Left lung (tissue), 4 donors: ENCODE measurements at regions not wholly inside any gene's neighbourhood (a gene's known extent, or its start where the extent isn't known, plus 50 kb on each side); places are given as distances from the start of the nearest gene placed in this dataset.

Experiments
- ATAC-seq: fragments of 200-7000 bp; cut with Tn5 transposase; one replicate; pipeline ENCODE4 v1.9.1; 2020; ENCODE audit warnings: moderate library complexity
- DNase-seq, 4 donors: peaks; one replicate each; pipeline ENCODE4 v3.0.0-alpha.2; 2013 to 2020
- H3K27ac ChIP-seq, 2 donors: fragments of 200-600 bp; sonication (generic) in 1 of 2; one replicate each; pipeline versions ENCODE4 v1.5.0 to v1.8.0; 2020 to 2021
- H3K27me3 ChIP-seq, 2 donors: fragments of 200-600 bp; sonication (generic) in 1 of 2; one replicate each; pipeline versions ENCODE4 v1.5.0 to v1.8.0; 2020 to 2021
- H3K36me3 ChIP-seq, 2 donors: fragments of 200-600 bp; sonication (generic) in 1 of 2; one replicate each; pipeline versions ENCODE4 v1.5.0 to v1.8.0; 2020 to 2021
- H3K4me1 ChIP-seq, 2 donors: fragments of 200-600 bp; one replicate each; pipeline ENCODE4 v1.8.0; 2021
- H3K4me3 ChIP-seq, 2 donors: fragments of 200-600 bp; sonication (generic) in 1 of 2; one replicate each; pipeline versions ENCODE4 v1.5.0 to v1.8.0; 2020 to 2021; ENCODE audit warnings: mild to moderate bottlenecking in 1 of 2
- H3K9me3 ChIP-seq, 2 donors: fragments of 200-600 bp; sonication (generic) in 1 of 2; one replicate each; pipeline versions ENCODE4 v1.5.0 to v1.8.0; 2020 to 2021
- CTCF ChIP-seq, 2 donors: fragments of 200-600 bp; sonication (generic) in 1 of 2; IDR thresholded peaks; one replicate each; pipeline versions ENCODE4 v1.5.0 to v1.8.0; 2021; ENCODE audit warnings: antibody characterized with exemption in 2 of 2
- intact Hi-C, 2 donors: fragments of 100-400 bp; cut with DNase I; formaldehyde crosslinking; loops; one replicate each; pipeline versions ENCODE4 v1.11.2 to v1.14.2; 2022
- donor health status: DM: no; HTN: yes; CAD: no.
- donor health status: DM: no; HTN: no; CAD: no.

GRCh38 chr7:31445686-31446355 is 68.1 kb upstream of the ITPRID1 start:
- intact Hi-C loops, result loop anchor here in 1 of 2 donors (10.0 kb wide), 1 partner anchor 189 kb away; no protein-coding TSS in a partner anchor
- H3K9me3 ChIP-seq, result no peaks in the 10 kb centered on the region
- H3K4me3 ChIP-seq, result no peak overlapping the region
- no peaks in the 10 kb centered on the region for H3K36me3 ChIP-seq
- H3K4me1 ChIP-seq, result no peaks in the 10 kb centered on the region
- no peak for TF ChIP-seq CTCF (IDR thresholded peaks at IDR 0.05)
- peaks cover 0 to 6% of the 10 kb centered on the region in 2 donors for H3K27me3 ChIP-seq
- DNase-seq (no peak), ATAC-seq (no peak)
- H3K27ac ChIP-seq, result no peak overlapping the region

- intact Hi-C loops, result loop anchor here in 1 of 2 donors (10.0 kb wide), 1 partner anchor 186 kb away; no protein-coding TSS in a partner anchor
- Histone ChIP-seq H3K27me3 (no peaks in the 10 kb centered on the region), H3K36me3 (no peaks in the 10 kb centered on the region), H3K27ac (no peak overlapping the region), H3K4me1 (no peaks in the 10 kb centered on the region), H3K4me3 (no peak overlapping the region), H3K9me3 (no peaks in the 10 kb centered on the region)
- ATAC-seq (no peak), DNase-seq (no peak)
- no peak for TF ChIP-seq CTCF (IDR thresholded peaks at IDR 0.05)
Measured at GRCh38 chr7:31448649-31449048, 65.2 kb upstream of the ITPRID1 start.

GRCh38 chr7:31455844-31456243 is 58.0 kb upstream of the ITPRID1 start:
- intact Hi-C loops, result no loop called here
- H3K4me3 ChIP-seq, result no peak overlapping the region
- H3K27ac ChIP-seq, result no peak overlapping the region
- H3K4me1 ChIP-seq, result no peaks in the 10 kb centered on the region
- ATAC-seq, result no peak
- TF ChIP-seq CTCF (IDR thresholded peaks at IDR 0.05), result no peak
- no peaks in the 10 kb centered on the region for H3K9me3 ChIP-seq
- no peak for DNase-seq
- H3K27me3 ChIP-seq, result no peaks in the 10 kb centered on the region
- no peaks in the 10 kb centered on the region for H3K36me3 ChIP-seq

- intact Hi-C loops, result no loop called here
- ATAC-seq (no peak), DNase-seq (no peak)
- no peak for TF ChIP-seq CTCF (IDR thresholded peaks at IDR 0.05)
- H3K27me3 ChIP-seq, result no peaks in the 10 kb centered on the region
- H3K36me3 ChIP-seq, result no peaks in the 10 kb centered on the region
- no peak overlapping the region for H3K4me3 ChIP-seq
- H3K27ac ChIP-seq, result no peak overlapping the region
- H3K9me3 ChIP-seq, result no peaks in the 10 kb centered on the region
- no peaks in the 10 kb centered on the region for H3K4me1 ChIP-seq
Measured at GRCh38 chr7:31456646-31457368, 57.1 kb upstream of the ITPRID1 start.

GRCh38 chr7:31457551-31457950 is 56.3 kb upstream of the ITPRID1 start:
- no peak for DNase-seq
- Histone ChIP-seq H3K4me1 (no peaks in the 10 kb centered on the region), H3K27me3 (no peaks in the 10 kb centered on the region), H3K9me3 (no peaks in the 10 kb centered on the region), H3K27ac (no peak overlapping the region), H3K36me3 (no peaks in the 10 kb centered on the region), H3K4me3 (no peak overlapping the region)
- ATAC-seq, result no peak
- no peak for TF ChIP-seq CTCF (IDR thresholded peaks at IDR 0.05)
- intact Hi-C loops, result no loop called here
